NCI-H446 treated with DMSO at 0.1 percent for 48 hours (cell line): ENCODE measurements at regions not wholly inside any gene's neighbourhood (a gene's known extent, or its start where the extent isn't known, plus 50 kb on each side); places are given as distances from the start of the nearest gene placed in this dataset.
"Not testable (repeated sequence)": the region's sequence is repeated elsewhere in the genome, so short reads cannot be mapped to it uniquely, and the experiment has no call there.

Experiments
- DNase-seq: peaks from one replicate; lab custom pipeline; 2025; lab: John Stamatoyannopoulos, UW

- DNase-seq = no peak
Measured at GRCh38 chr5:25453500-25453899, 808.7 kb upstream of the CDH10 start.

- no peak for DNase-seq
Measured at GRCh38 chr5:25451294-25451693, 806.5 kb upstream of the CDH10 start.

GRCh38 chr5:25448646-25449045, 803.9 kb upstream of the CDH10 start:
- no peak for DNase-seq

GRCh38 chr5:25448190-25448621, 803.4 kb upstream of the CDH10 start:
- DNase-seq = no peak

GRCh38 chr5:25446061-25446420, 801.3 kb upstream of the CDH10 start:
- not testable (repeated sequence) for DNase-seq

GRCh38 chr5:25445381-25446060, 800.7 kb upstream of the CDH10 start:
- not testable (repeated sequence) for DNase-seq

GRCh38 chr5:25444697-25445096, 799.9 kb upstream of the CDH10 start:
- DNase-seq = no peak

GRCh38 chr5:25441810-25442209, 797.0 kb upstream of the CDH10 start:
- no peak for DNase-seq

GRCh38 chr5:25439025-25439424, 794.2 kb upstream of the CDH10 start:
- no peak for DNase-seq

- not testable (repeated sequence) for DNase-seq
Measured at GRCh38 chr5:25438375-25438774, 793.6 kb upstream of the CDH10 start.

GRCh38 chr5:25436452-25436851, 791.7 kb upstream of the CDH10 start:
- no peak for DNase-seq

GRCh38 chr5:25435882-25436281, 791.1 kb upstream of the CDH10 start:
- no peak for DNase-seq

- DNase-seq = no peak
Measured at GRCh38 chr5:25427240-25427639, 782.5 kb upstream of the CDH10 start.

GRCh38 chr5:25423271-25423670, 778.5 kb upstream of the CDH10 start:
- DNase-seq = no peak

GRCh38 chr5:25419684-25420083, 774.9 kb upstream of the CDH10 start:
- DNase-seq = no peak

GRCh38 chr5:25418978-25419377, 774.2 kb upstream of the CDH10 start:
- DNase-seq = no peak

GRCh38 chr5:25418319-25418859, 773.6 kb upstream of the CDH10 start:
- DNase-seq = no peak

GRCh38 chr5:25416960-25417359, 772.2 kb upstream of the CDH10 start:
- DNase-seq = no peak

GRCh38 chr5:25415970-25416369, 771.2 kb upstream of the CDH10 start:
- DNase-seq = no peak

GRCh38 chr5:25414742-25415141, 770.0 kb upstream of the CDH10 start:
- DNase-seq = no peak

- no peak for DNase-seq
Measured at GRCh38 chr5:25412116-25412661, 767.4 kb upstream of the CDH10 start.

GRCh38 chr5:25407365-25407764, 762.6 kb upstream of the CDH10 start:
- not testable (repeated sequence) for DNase-seq

GRCh38 chr5:25405850-25406249, 761.1 kb upstream of the CDH10 start:
- DNase-seq = no peak
